ENCODE measurements at regions not wholly inside any gene's neighbourhood (a gene's known extent, or its start where the extent isn't known, plus 50 kb on each side); places are given as distances from the start of the nearest gene placed in this dataset.

DNA sequence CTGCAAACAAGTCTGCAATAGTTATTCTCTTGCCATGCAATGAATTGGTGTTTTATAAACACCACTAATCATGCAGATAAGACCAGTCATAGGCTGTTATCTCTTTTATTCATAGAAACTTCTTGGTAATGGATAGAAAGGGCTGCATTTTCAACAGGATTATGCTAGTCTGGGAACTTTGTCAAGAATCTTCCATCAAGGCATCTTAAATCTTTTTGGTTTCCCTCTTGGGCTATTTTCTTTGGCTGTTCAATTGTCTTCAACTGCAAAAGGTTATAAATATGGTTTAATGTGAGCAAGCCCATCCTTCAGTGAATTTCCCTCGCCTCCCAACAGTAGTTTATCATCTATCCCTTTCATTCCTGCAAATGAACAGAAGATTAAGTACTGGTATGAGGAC is 59.0 kb upstream of the MINAR1 start:
- Histone ChIP-seq H3K36me3 (ENCODE audit: insufficient read depth, low read length) (no peaks in the 10 kb centered on the region), H2AFZ (ENCODE audit: low read length) (no peak overlapping the region), H3K27me3 (ENCODE audit: insufficient read depth, low read length) (no peaks in the 10 kb centered on the region), H3K79me2 (ENCODE audit: insufficient read depth, low read length) (no peaks in the 10 kb centered on the region), H3K4me2 (ENCODE audit: insufficient read depth, low read length) (no peak overlapping the region), H3K27ac (ENCODE audit: low read depth, low read length) (no peak overlapping the region), H3K4me1 (ENCODE audit: insufficient read depth, low read length) (no peaks in the 10 kb centered on the region), H3K4me3 (ENCODE audit: insufficient read depth, low read length) (no peak overlapping the region), H3K9me3 (ENCODE audit: low read depth, low read length) (no peaks in the 10 kb centered on the region), H4K20me1 (ENCODE audit: insufficient read depth, low read length) (peaks cover 3% of the 10 kb centered on the region)
- TF ChIP-seq, protein P1, sequence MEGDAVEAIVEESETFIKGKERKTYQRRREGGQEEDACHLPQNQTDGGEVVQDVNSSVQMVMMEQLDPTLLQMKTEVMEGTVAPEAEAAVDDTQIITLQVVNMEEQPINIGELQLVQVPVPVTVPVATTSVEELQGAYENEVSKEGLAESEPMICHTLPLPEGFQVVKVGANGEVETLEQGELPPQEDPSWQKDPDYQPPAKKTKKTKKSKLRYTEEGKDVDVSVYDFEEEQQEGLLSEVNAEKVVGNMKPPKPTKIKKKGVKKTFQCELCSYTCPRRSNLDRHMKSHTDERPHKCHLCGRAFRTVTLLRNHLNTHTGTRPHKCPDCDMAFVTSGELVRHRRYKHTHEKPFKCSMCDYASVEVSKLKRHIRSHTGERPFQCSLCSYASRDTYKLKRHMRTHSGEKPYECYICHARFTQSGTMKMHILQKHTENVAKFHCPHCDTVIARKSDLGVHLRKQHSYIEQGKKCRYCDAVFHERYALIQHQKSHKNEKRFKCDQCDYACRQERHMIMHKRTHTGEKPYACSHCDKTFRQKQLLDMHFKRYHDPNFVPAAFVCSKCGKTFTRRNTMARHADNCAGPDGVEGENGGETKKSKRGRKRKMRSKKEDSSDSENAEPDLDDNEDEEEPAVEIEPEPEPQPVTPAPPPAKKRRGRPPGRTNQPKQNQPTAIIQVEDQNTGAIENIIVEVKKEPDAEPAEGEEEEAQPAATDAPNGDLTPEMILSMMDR (IDR thresholded peaks at IDR 0.05; ENCODE audit: extremely low read depth, low read depth, low read length) = no peak
- peak; percentile 48 for DNase-seq (ENCODE audit: insufficient read length, low spot score, missing footprints)

DNA sequence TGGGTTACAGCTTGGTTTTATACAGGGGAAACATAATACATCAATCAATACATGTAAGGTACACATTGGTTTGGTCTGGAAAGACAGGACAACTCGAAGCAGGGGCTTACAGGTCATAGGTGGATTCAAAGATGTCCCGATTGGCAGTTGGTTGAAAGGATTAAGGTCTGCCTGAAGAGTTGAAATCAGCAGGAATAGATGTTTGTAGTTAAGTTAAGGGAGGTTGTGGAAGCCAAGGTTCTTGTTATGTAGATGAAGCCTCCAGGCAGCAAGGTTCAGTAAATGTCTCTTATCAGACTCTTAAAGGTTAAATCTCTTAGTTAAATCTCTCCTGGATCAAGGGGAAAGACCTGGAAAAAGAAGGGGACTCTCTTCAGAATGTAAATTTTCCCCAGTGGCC is 58.4 kb upstream of the MINAR1 start:
- no peaks in the 10 kb centered on the region for H3K27me3 ChIP-seq (ENCODE audit: insufficient read depth, low read length)

DNA sequence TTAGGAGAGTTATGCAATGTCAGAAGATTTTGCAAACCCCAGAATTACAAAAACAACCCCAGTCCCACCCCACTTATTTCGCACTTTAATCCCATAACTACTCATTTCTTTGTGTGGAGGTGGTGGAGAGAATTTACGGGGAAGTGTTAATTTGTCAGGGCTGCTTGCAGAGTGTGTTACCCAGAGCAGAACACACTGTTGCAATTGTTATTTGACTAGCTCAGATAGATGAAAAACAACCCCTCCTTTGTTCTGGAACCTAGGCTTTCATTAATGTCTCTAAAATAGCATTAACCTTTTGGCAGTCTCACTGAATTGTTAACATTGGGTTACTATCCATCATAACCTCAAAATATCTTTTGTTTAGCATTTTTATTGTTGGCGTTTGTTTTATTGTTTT is 55.8 kb upstream of the MINAR1 start:
- H3K27ac ChIP-seq (ENCODE audit: low read depth, low read length) = no peak overlapping the region
- TF ChIP-seq, protein P1 (IDR thresholded peaks at IDR 0.05; ENCODE audit: extremely low read depth, low read depth, low read length) = no peak

More for the DNA sequence above, 58.4 kb upstream of the MINAR1 start:
- Histone ChIP-seq H2AFZ (ENCODE audit: low read length) (no peak overlapping the region), H4K20me1 (ENCODE audit: insufficient read depth, low read length) (peaks cover 3% of the 10 kb centered on the region), H3K4me3 (ENCODE audit: insufficient read depth, low read length) (no peak overlapping the region), H3K9me3 (ENCODE audit: low read depth, low read length) (no peaks in the 10 kb centered on the region), H3K79me2 (ENCODE audit: insufficient read depth, low read length) (no peaks in the 10 kb centered on the region), H3K4me2 (ENCODE audit: insufficient read depth, low read length) (no peak overlapping the region), H3K36me3 (ENCODE audit: insufficient read depth, low read length) (no peaks in the 10 kb centered on the region), H3K27ac (ENCODE audit: low read depth, low read length) (no peak overlapping the region), H3K4me1 (ENCODE audit: insufficient read depth, low read length) (no peaks in the 10 kb centered on the region)
- TF ChIP-seq, protein P1 (IDR thresholded peaks at IDR 0.05; ENCODE audit: extremely low read depth, low read depth, low read length) = no peak
- no peak for DNase-seq (ENCODE audit: insufficient read length, low spot score, missing footprints)

DNA sequence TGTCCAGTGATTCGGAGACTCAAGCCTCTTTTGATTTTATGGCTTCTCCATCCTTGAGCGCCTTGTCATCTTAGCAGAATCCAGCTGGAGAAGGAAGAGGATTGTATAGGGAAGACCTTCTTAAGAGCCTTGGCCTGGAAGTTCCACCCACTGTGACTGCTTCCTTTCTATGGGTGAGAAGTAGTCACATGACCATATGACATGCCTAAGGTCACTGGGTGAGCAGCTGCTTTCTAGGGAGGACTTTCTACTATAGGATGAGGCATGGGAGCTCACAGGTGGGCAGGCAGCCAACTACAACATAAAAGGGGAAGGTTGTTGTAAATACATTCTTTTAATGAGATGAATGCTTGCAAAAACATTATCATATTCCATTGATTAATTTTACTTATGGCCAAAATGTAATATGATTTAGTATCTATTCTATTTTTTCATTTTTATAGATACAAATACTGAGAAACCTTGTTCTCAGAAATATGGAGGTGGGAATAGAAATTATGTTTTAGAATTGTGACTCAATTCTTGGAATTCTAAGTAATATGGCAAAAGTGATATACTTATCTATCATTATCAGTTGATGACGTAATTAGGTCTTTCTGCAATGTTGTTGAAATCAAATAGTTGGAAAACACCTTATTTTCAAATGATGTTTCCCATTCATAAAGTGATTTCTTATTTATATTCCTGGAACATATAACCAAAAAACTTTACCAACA is 53.6 kb upstream of the MINAR1 start:
- H3K36me3 ChIP-seq (ENCODE audit: insufficient read depth, low read length) = no peaks in the 10 kb centered on the region
- TF ChIP-seq, protein P1 (IDR thresholded peaks at IDR 0.05; ENCODE audit: extremely low read depth, low read depth, low read length) = no peak
- DNase-seq (ENCODE audit: insufficient read length, low spot score, missing footprints) = no peak

More for the DNA sequence above, 55.8 kb upstream of the MINAR1 start:
- DNase-seq (ENCODE audit: insufficient read length, low spot score, missing footprints) = no peak
- Histone ChIP-seq H3K27me3 (ENCODE audit: insufficient read depth, low read length) (no peaks in the 10 kb centered on the region), H3K36me3 (ENCODE audit: insufficient read depth, low read length) (no peaks in the 10 kb centered on the region), H3K79me2 (ENCODE audit: insufficient read depth, low read length) (no peaks in the 10 kb centered on the region), H4K20me1 (ENCODE audit: insufficient read depth, low read length) (peaks cover 10% of the 10 kb centered on the region), H3K9me3 (ENCODE audit: low read depth, low read length) (no peaks in the 10 kb centered on the region), H3K4me2 (ENCODE audit: insufficient read depth, low read length) (no peak overlapping the region), H3K4me3 (ENCODE audit: insufficient read depth, low read length) (no peak overlapping the region), H2AFZ (ENCODE audit: low read length) (no peak overlapping the region), H3K4me1 (ENCODE audit: insufficient read depth, low read length) (no peaks in the 10 kb centered on the region)

More for the DNA sequence above, 53.6 kb upstream of the MINAR1 start:
- H3K27ac ChIP-seq (ENCODE audit: low read depth, low read length) = no peak overlapping the region
- no peak overlapping the region for H2AFZ ChIP-seq (ENCODE audit: low read length)
- peaks cover 7% of the 10 kb centered on the region for H4K20me1 ChIP-seq (ENCODE audit: insufficient read depth, low read length)
- no peaks in the 10 kb centered on the region for H3K4me1 ChIP-seq (ENCODE audit: insufficient read depth, low read length)
- H3K79me2 ChIP-seq (ENCODE audit: insufficient read depth, low read length) = no peaks in the 10 kb centered on the region
- no peaks in the 10 kb centered on the region for H3K9me3 ChIP-seq (ENCODE audit: low read depth, low read length)
- H3K27me3 ChIP-seq (ENCODE audit: insufficient read depth, low read length) = no peaks in the 10 kb centered on the region
- H3K4me3 ChIP-seq (ENCODE audit: insufficient read depth, low read length) = no peak overlapping the region
- no peak overlapping the region for H3K4me2 ChIP-seq (ENCODE audit: insufficient read depth, low read length)
